SK-N-SH (cell line): ENCODE measurements at regions not wholly inside any gene's neighbourhood (a gene's known extent, or its start where the extent isn't known, plus 50 kb on each side); places are given as distances from the start of the nearest gene placed in this dataset.

ENCODE experiments used
- CTCF ChIA-PET: fragments of 300-600, 350-600 bp; formaldehyde crosslinking; extraction: SDS; loops from one replicate; lab custom pipeline; 2021; lab: Yijun Ruan, JAX
- POLR2A ChIA-PET: fragments of 350-600 bp; sonication (Branson Sonifier 250); formaldehyde crosslinking; extraction: SDS; loops from one replicate; lab custom pipeline; 2020; ENCODE audit warnings: antibody characterized with exemption, inconsistent platforms; lab: Yijun Ruan, JAX
- DNase-seq: peaks from one replicate; pipeline ENCODE4 v3.0.0; 2012
- H2AFZ ChIP-seq: fragments of 200-600 bp; sonication (generic); 2 replicates; pipeline ENCODE4 v1.8.1; 2016; ENCODE audit warnings: antibody characterized with exemption, mild to moderate bottlenecking, low read depth
- H3F3A ChIP-seq: fragments of 200-600 bp; sonication (generic); replicated peaks from 2 replicates; pipeline ENCODE3; 2016; ENCODE audit warnings: antibody characterized with exemption, mild to moderate bottlenecking; ENCODE audit not compliant: insufficient read depth
- H3K27ac ChIP-seq, 2 experiments: fragments of 200-500 bp in 1 of 2; fragments of 200-600 bp in 1 of 2; sonication (Bioruptor generic) in 1 of 2; sonication (generic), shearing (Covaris generic) in 1 of 2; 2 replicates each; pipeline versions ENCODE4 v1.5.1 to v1.6.1; 2014 to 2016; ENCODE audit warnings: low read depth in 2 of 2, inconsistent platforms in 1 of 2, low read length in 1 of 2, mild to moderate bottlenecking in 1 of 2, mixed read lengths in 1 of 2
- H3K27me3 ChIP-seq: fragments of 200-600 bp; sonication (generic), shearing (Covaris generic); 2 replicates; pipeline ENCODE4 v1.6.1; 2016; ENCODE audit warnings: mixed run types; ENCODE audit not compliant: insufficient read depth
- H3K36me3 ChIP-seq, 2 experiments: fragments of 200-500 bp in 1 of 2; fragments of 200-600 bp in 1 of 2; sonication (Bioruptor generic) in 1 of 2; sonication (generic) in 1 of 2; replicated peaks in 1 of 2; 2 replicates each; pipeline versions ENCODE3 to v1.5.1; 2014 to 2016; ENCODE audit warnings: low read length in 1 of 2, mild to moderate bottlenecking in 1 of 2; ENCODE audit not compliant: insufficient read depth in 2 of 2, control insufficient read depth in 1 of 2
- H3K4me1 ChIP-seq, 2 experiments: fragments of 200-500 bp in 1 of 2; fragments of 200-600 bp in 1 of 2; sonication (Bioruptor generic) in 1 of 2; sonication (generic), shearing (Covaris generic) in 1 of 2; 2 replicates each; pipeline versions ENCODE4 v1.5.1 to v1.6.1; 2014 to 2016; ENCODE audit warnings: low read depth in 1 of 2, low read length in 1 of 2, mixed run types in 1 of 2; ENCODE audit not compliant: insufficient read depth in 2 of 2, control insufficient read depth in 1 of 2
- H3K4me2 ChIP-seq: fragments of 200-600 bp; sonication (generic), shearing (Covaris generic); 2 replicates; pipeline ENCODE4 v1.6.1; 2017; ENCODE audit warnings: mixed run types
- H3K4me3 ChIP-seq, 2 experiments: fragments of 200-500 bp in 1 of 2; fragments of 200-600 bp in 1 of 2; sonication (Bioruptor generic) in 1 of 2; sonication (generic), shearing (Covaris generic) in 1 of 2; 2 replicates each; pipeline versions ENCODE4 v1.5.1 to v1.8.1; 2014 to 2016; ENCODE audit warnings: low read depth in 2 of 2, inconsistent platforms in 1 of 2, low read length in 1 of 2, mild to moderate bottlenecking in 1 of 2, mixed read lengths in 1 of 2, moderate library complexity in 1 of 2
- H3K79me2 ChIP-seq: fragments of 200-600 bp; sonication (generic); 2 replicates; pipeline ENCODE4 v1.8.1; 2017; ENCODE audit warnings: mild to moderate bottlenecking; ENCODE audit not compliant: insufficient read depth
- H3K9ac ChIP-seq: fragments of 200-600 bp; sonication (generic); 2 replicates; pipeline ENCODE4 v1.6.1; 2017; ENCODE audit warnings: mixed run types
- H3K9me2 ChIP-seq: fragments of 200-600 bp; sonication (generic); 2 replicates; pipeline ENCODE4 v1.6.1; 2017; ENCODE audit warnings: mixed run types
- H3K9me3 ChIP-seq: fragments of 200-600 bp; sonication (generic); 2 replicates; pipeline ENCODE4 v1.6.1; 2017; ENCODE audit warnings: mixed run types, mild to moderate bottlenecking, moderate library complexity
- H4K20me1 ChIP-seq: fragments of 200-600 bp; sonication (generic); 2 replicates; pipeline ENCODE4 v1.6.1; 2017; ENCODE audit warnings: mild to moderate bottlenecking, mixed run types; ENCODE audit not compliant: insufficient read depth
- CHD2 ChIP-seq: fragments of 150-350 bp; IDR thresholded peaks from 2 replicates; pipeline ENCODE4 v1.6.1; 2018; ENCODE audit warnings: low read length; ENCODE audit not compliant: partially characterized antibody
- CTCF ChIP-seq: fragments of 200-600 bp; sonication (generic); IDR thresholded peaks from 2 replicates; pipeline ENCODE4 v1.6.1; 2017; ENCODE audit warnings: antibody characterized with exemption, mild to moderate bottlenecking, moderate library complexity
- FOSL2 ChIP-seq: IDR thresholded peaks from 2 replicates; pipeline ENCODE4 v1.4.0; 2012; ENCODE audit warnings: low read depth, mild to moderate bottlenecking, moderate library complexity, borderline replicate concordance
- FOXM1 ChIP-seq: IDR thresholded peaks from 2 replicates; pipeline ENCODE4 v1.4.0; 2012; ENCODE audit warnings: low read depth, mild to moderate bottlenecking
- GATA2 ChIP-seq: sonication (generic); formaldehyde crosslinking; IDR thresholded peaks from 2 replicates; pipeline ENCODE4 v1.5.0; 2020; ENCODE audit warnings: mild to moderate bottlenecking, missing genetic modification reagents
- MAX ChIP-seq: IDR thresholded peaks from 2 replicates; pipeline ENCODE4 v1.4.0; 2012; ENCODE audit warnings: low read depth
- MEF2A ChIP-seq: IDR thresholded peaks from 2 replicates; pipeline ENCODE4 v1.4.0; 2012; ENCODE audit warnings: low read depth, borderline replicate concordance
- MXI1 ChIP-seq: IDR thresholded peaks from 2 replicates; pipeline ENCODE4 v1.6.1; 2012; ENCODE audit warnings: mild to moderate bottlenecking, low read depth, low read length, improper control_type of control experiment
- NFIC ChIP-seq: IDR thresholded peaks from 2 replicates; pipeline ENCODE4 v1.4.0; 2012; ENCODE audit warnings: borderline replicate concordance
- NRF1 ChIP-seq: IDR thresholded peaks from 2 replicates; pipeline ENCODE4 v1.6.1; 2012; ENCODE audit warnings: low read depth, mild to moderate bottlenecking, low read length
- PBX3 ChIP-seq: IDR thresholded peaks from 2 replicates; pipeline ENCODE4; 2012
- POLR2AphosphoS5 ChIP-seq: IDR thresholded peaks from 2 replicates; pipeline ENCODE4 v1.6.1; 2012; ENCODE audit warnings: low read depth, low read length
- RCOR1 ChIP-seq: fragments of 150-350 bp; IDR thresholded peaks from 2 replicates; pipeline ENCODE4 v1.6.1; 2017; ENCODE audit warnings: antibody characterized with exemption, low read length
- RFX5 ChIP-seq: IDR thresholded peaks from 2 replicates; pipeline ENCODE4 v1.6.1; 2012; ENCODE audit warnings: mild to moderate bottlenecking, improper control_type of control experiment, low read length
- SIN3A ChIP-seq: IDR thresholded peaks from 2 replicates; pipeline ENCODE4 v1.6.1; 2012; ENCODE audit warnings: low read depth, mild to moderate bottlenecking, low read length, moderate library complexity, borderline replicate concordance
- SMC3 ChIP-seq: IDR thresholded peaks from 2 replicates; pipeline ENCODE4 v1.6.1; 2012; ENCODE audit warnings: low read depth, low read length, improper control_type of control experiment
- TAF1 ChIP-seq: IDR thresholded peaks from 2 replicates; pipeline ENCODE4 v1.6.1; 2012; ENCODE audit warnings: low read depth, mild to moderate bottlenecking, low read length, moderate library complexity, borderline replicate concordance
- TCF12 ChIP-seq: IDR thresholded peaks from 2 replicates; pipeline ENCODE4 v1.4.0; 2012
- TEAD4 ChIP-seq: IDR thresholded peaks from 2 replicates; pipeline ENCODE4 v1.4.0; 2012; ENCODE audit warnings: mild to moderate bottlenecking, borderline replicate concordance; ENCODE audit not compliant: insufficient read depth
- USF1 ChIP-seq: IDR thresholded peaks from 2 replicates; pipeline ENCODE4 v1.4.0; 2012; ENCODE audit warnings: low read depth, borderline replicate concordance
- USF2 ChIP-seq: fragments of 150-350 bp; IDR thresholded peaks from 2 replicates; pipeline ENCODE4 v1.6.1; 2017; ENCODE audit warnings: antibody characterized with exemption, low read length, low read depth, borderline replicate concordance
- WGBS: methylation state at CpG from one replicate; pipeline ENCODE4 v1.1.6; 2017; ENCODE audit warnings: low lambda C conversion rate; 5-methylcytosine and 5-hydroxymethylcytosine counted together

- H3K27ac ChIP-seq, result no peak overlapping the region
- no peaks in the 10 kb centered on the region for H3K27me3 ChIP-seq
- no peaks in the 10 kb centered on the region for H3F3A ChIP-seq
- no peaks in the 10 kb centered on the region for H3K36me3 ChIP-seq
- WGBS, result 17% methylated on average over 3 of the region's 3 CpGs
- TF ChIP-seq CHD2 (no peak), USF1 (no peak)
- CTCF ChIA-PET, result no interaction called here
- no peaks in the 10 kb centered on the region for H4K20me1 ChIP-seq
- H3K4me3 ChIP-seq, result no peak overlapping the region
- no peaks in the 10 kb centered on the region; the same call in 1 of the 2 replicates for H3K9me3 ChIP-seq
- H3K9me2 ChIP-seq, result no peaks in the 10 kb centered on the region
- no peak overlapping the region for H3K4me2 ChIP-seq
- H2AFZ ChIP-seq, result no peak overlapping the region
- no peak for DNase-seq
- POLR2A ChIA-PET, result no interaction called here
- H3K4me1 ChIP-seq, result no peaks in the 10 kb centered on the region
- no peaks in the 10 kb centered on the region for H3K79me2 ChIP-seq
- no peak overlapping the region for H3K9ac ChIP-seq
Measured at GRCh38 chr6:74287932-74288331, 591.9 kb downstream of the CD109 start.

GRCh38 chr6:74287441-74287840, 591.4 kb downstream of the CD109 start:
- CTCF ChIA-PET, result no interaction called here
- Histone ChIP-seq H3K79me2 (no peaks in the 10 kb centered on the region), H4K20me1 (no peaks in the 10 kb centered on the region), H3K4me3 (no peak overlapping the region), H3K27me3 (no peaks in the 10 kb centered on the region), H3F3A (no peaks in the 10 kb centered on the region), H3K4me2 (no peak overlapping the region), H2AFZ (no peak overlapping the region), H3K27ac (no peak overlapping the region), H3K4me1 (no peaks in the 10 kb centered on the region), H3K36me3 (no peaks in the 10 kb centered on the region), H3K9ac (no peak overlapping the region), H3K9me2 (no peaks in the 10 kb centered on the region), H3K9me3 (no peaks in the 10 kb centered on the region; the same call in 1 of the 2 replicates)
- TF ChIP-seq NRF1 (no peak), RCOR1 (no peak), USF2 (no peak), NFIC (no peak), TAF1 (no peak), TCF12 (no peak), CTCF (no peak), FOSL2 (no peak), RFX5 (no peak), GATA2 (CRISPR knock-in tag) (no peak), PBX3 (no peak), MAX (no peak), FOXM1 (no peak), TEAD4 (no peak), MXI1 (no peak), USF1 (no peak), MEF2A (no peak), POLR2AphosphoS5 (no peak), SMC3 (no peak), SIN3A (no peak)
- DNase-seq, result no peak
- POLR2A ChIA-PET, result no interaction called here
- 45% methylated on average over 2 of the region's 2 CpGs for WGBS
